ENCODE measurements at regions not wholly inside any gene's neighbourhood (a gene's known extent, or its start where the extent isn't known, plus 50 kb on each side); places are given as distances from the start of the nearest gene placed in this dataset.
A peak's percentile ranks its signal among the peaks of the same experiment; 100 is the strongest.

GRCh38 chr18:30514059-30514458, 528.5 kb downstream of the DSC3 start:
- DNase-seq = no peak

- no peak for DNase-seq
Observed at GRCh38 chr18:30512872-30513271, 529.7 kb downstream of the DSC3 start.

GRCh38 chr18:30510882-30511281, 531.7 kb downstream of the DSC3 start:
- DNase-seq = no peak

GRCh38 chr18:30501594-30501993, 540.9 kb downstream of the DSC3 start:
- DNase-seq = no peak

- no peak for DNase-seq
Observed at GRCh38 chr18:30500240-30500945, 542.1 kb downstream of the DSC3 start.

GRCh38 chr18:30499721-30500120, 542.8 kb downstream of the DSC3 start:
- DNase-seq = no peak

- no peak for DNase-seq
Observed at GRCh38 chr18:30492552-30493129, 549.9 kb downstream of the DSC3 start.

GRCh38 chr18:30491815-30492551, 550.6 kb downstream of the DSC3 start:
- DNase-seq = peak in 1 of 2 donors; percentile 3

- DNase-seq = no peak
Observed at GRCh38 chr18:30489890-30490643, 552.5 kb downstream of the DSC3 start.

GRCh38 chr18:30487962-30488361, 554.6 kb downstream of the DSC3 start:
- no peak for DNase-seq

GRCh38 chr18:30486856-30487255, 555.7 kb downstream of the DSC3 start:
- no peak for DNase-seq

GRCh38 chr18:30485078-30485477, 557.5 kb downstream of the DSC3 start:
- DNase-seq = no peak

- no peak for DNase-seq
Observed at GRCh38 chr18:30481871-30482270, 560.7 kb downstream of the DSC3 start.

- no peak for DNase-seq
Observed at GRCh38 chr18:30469091-30469490, 573.5 kb downstream of the DSC3 start.

GRCh38 chr18:30465096-30465495, 577.4 kb downstream of the DSC3 start:
- no peak for DNase-seq

GRCh38 chr18:30457156-30457555, 585.4 kb downstream of the DSC3 start:
- no peak for DNase-seq

- DNase-seq = no peak
Observed at GRCh38 chr18:30455741-30456140, 586.8 kb downstream of the DSC3 start.

GRCh38 chr18:30454920-30455319, 587.6 kb downstream of the DSC3 start:
- DNase-seq = no peak

- DNase-seq = no peak
Observed at GRCh38 chr18:30451981-30452380, 590.6 kb downstream of the DSC3 start.

GRCh38 chr18:30450927-30451326, 591.6 kb downstream of the DSC3 start:
- DNase-seq = no peak

GRCh38 chr18:30446605-30447004, 595.9 kb downstream of the DSC3 start:
- DNase-seq = no peak

- no peak for DNase-seq
Observed at GRCh38 chr18:30444544-30444943, 598.0 kb downstream of the DSC3 start.

- DNase-seq = no peak
Observed at GRCh38 chr18:30440351-30440750, 602.2 kb downstream of the DSC3 start.
